BLaER1 treated with 17β-estradiol and CSF1 and Interleukin-3, amounts not matched to agents 10 nM and 100 nM (cell line): ENCODE measurements at regions not wholly inside any gene's neighbourhood (a gene's known extent, or its start where the extent isn't known, plus 50 kb on each side); places are given as distances from the start of the nearest gene placed in this dataset.

Source experiments
- H3K27ac ChIP-seq, 11 experiments: shearing (Covaris generic); formaldehyde crosslinking; 2 replicates each; pipeline ENCODE4 v1.8.1; 2022
- H3K27me3 ChIP-seq, 11 experiments: shearing (Covaris generic); formaldehyde crosslinking; 2 replicates each; pipeline ENCODE4 v1.8.1; 2022
- H3K36me3 ChIP-seq, 11 experiments: shearing (Covaris generic); formaldehyde crosslinking; 2 replicates each; pipeline ENCODE4 v1.8.1; 2022
- H3K4me1 ChIP-seq, 10 experiments: shearing (Covaris generic); formaldehyde crosslinking; 2 replicates each; pipeline ENCODE4 v1.8.1; 2022
- H3K4me2 ChIP-seq, 11 experiments: shearing (Covaris generic); formaldehyde crosslinking; 2 replicates each; pipeline ENCODE4 v1.8.1; 2022
- H3K4me3 ChIP-seq, 10 experiments: shearing (Covaris generic); formaldehyde crosslinking; 2 replicates each; pipeline ENCODE4 v1.8.1; 2022
- H3K9ac ChIP-seq, 11 experiments: shearing (Covaris generic); formaldehyde crosslinking; 2 replicates each; pipeline ENCODE4 v1.8.1; 2022
- H3K9me3 ChIP-seq, 11 experiments: shearing (Covaris generic); formaldehyde crosslinking; replicated peaks in 1 of 11; 2 replicates each; pipeline ENCODE4 v1.8.1; 2022
- H4K20me1 ChIP-seq, 11 experiments: shearing (Covaris generic); formaldehyde crosslinking; 2 replicates each; pipeline ENCODE4 v1.8.1; 2022
- Cebpa-rat ChIP-seq, 11 experiments: shearing (Covaris generic); IDR thresholded peaks; 2 replicates each; pipeline ENCODE4 v1.8.1; 2022

- peak overlapping the region in 2 of 10 experiments; percentile 12 to 28; a peak in 2 of 20 replicates for H3K4me3 ChIP-seq
Measured at GRCh38 chr9:88221105-88221504, 82.8 kb upstream of the SPATA31C2 start.

GRCh38 chr9:88220652-88221051 lies 82.4 kb upstream of the SPATA31C2 start:
- H3K27me3 ChIP-seq = no peaks in the 10 kb centered on the region
- H3K9me3 ChIP-seq = peaks cover 0 to 6% (median 0%) of the 10 kb centered on the region in 11 experiments; a peak in 2 of 22 replicates
- H3K36me3 ChIP-seq = no peaks in the 10 kb centered on the region
- H3K4me3 ChIP-seq = no peak overlapping the region
- H3K4me2 ChIP-seq = peak overlapping the region; percentile 75 to 95 (median 84)
- no peaks in the 10 kb centered on the region for H4K20me1 ChIP-seq
- no peak for TF ChIP-seq Cebpa-rat (IDR thresholded peaks at IDR 0.05)
- peak overlapping the region in 10 of 11 experiments; percentile 20 to 77 (median 59); a peak in 18 of 22 replicates for H3K27ac ChIP-seq
- H3K4me1 ChIP-seq = peaks cover 35 to 69% (median 57%) of the 10 kb centered on the region in 10 experiments
- H3K9ac ChIP-seq = peak overlapping the region in 9 of 11 experiments; percentile 3 to 61 (median 36); a peak in 11 of 22 replicates

More at GRCh38 chr9:88221105-88221504, 82.8 kb upstream of the SPATA31C2 start:
- Histone ChIP-seq H3K4me2 (peak overlapping the region; percentile 75 to 95 (median 84)), H3K4me1 (peaks cover 35 to 64% (median 52%) of the 10 kb centered on the region in 10 experiments), H4K20me1 (no peaks in the 10 kb centered on the region), H3K27me3 (no peaks in the 10 kb centered on the region), H3K9me3 (peaks cover 0 to 6% (median 0%) of the 10 kb centered on the region in 11 experiments; a peak in 2 of 22 replicates), H3K27ac (peak overlapping the region in 10 of 11 experiments; percentile 20 to 77 (median 59); a peak in 16 of 22 replicates), H3K36me3 (no peaks in the 10 kb centered on the region), H3K9ac (peak overlapping the region in 9 of 11 experiments; percentile 3 to 61 (median 34); a peak in 10 of 22 replicates)
- no peak for TF ChIP-seq Cebpa-rat (IDR thresholded peaks at IDR 0.05)

GRCh38 chr9:88219601-88220000 lies 81.3 kb upstream of the SPATA31C2 start:
- peaks cover 0 to 6% (median 1%) of the 10 kb centered on the region in 11 experiments; a peak in 8 of 22 replicates for H3K9me3 ChIP-seq
- peak overlapping the region in 8 of 11 experiments; percentile 3 to 61 (median 40); a peak in 12 of 22 replicates for H3K9ac ChIP-seq

GRCh38 chr9:88218726-88219125 lies 80.5 kb upstream of the SPATA31C2 start:
- H3K9ac ChIP-seq = no peak overlapping the region
- peaks cover 4 to 14% (median 10%) of the 10 kb centered on the region in 11 experiments; a peak in 21 of 22 replicates for H3K9me3 ChIP-seq
- H3K4me1 ChIP-seq = peaks cover 30 to 63% (median 49%) of the 10 kb centered on the region in 10 experiments
- no peak overlapping the region for H3K4me3 ChIP-seq
- peak overlapping the region in 1 of 11 experiments; percentile 28; a peak in 1 of 22 replicates for H3K4me2 ChIP-seq
- no peak for TF ChIP-seq Cebpa-rat (IDR thresholded peaks at IDR 0.05)
- no peaks in the 10 kb centered on the region for H3K27me3 ChIP-seq
- H4K20me1 ChIP-seq = no peaks in the 10 kb centered on the region
- H3K36me3 ChIP-seq = no peaks in the 10 kb centered on the region
- H3K27ac ChIP-seq = no peak overlapping the region

More at GRCh38 chr9:88219601-88220000, 81.3 kb upstream of the SPATA31C2 start:
- Histone ChIP-seq H3K27me3 (no peaks in the 10 kb centered on the region), H3K27ac (peak overlapping the region in 8 of 11 experiments; percentile 43 to 77 (median 63); a peak in 14 of 22 replicates), H3K4me1 (peaks cover 35 to 71% (median 58%) of the 10 kb centered on the region in 10 experiments), H3K4me3 (no peak overlapping the region), H4K20me1 (no peaks in the 10 kb centered on the region), H3K4me2 (peak overlapping the region; percentile 75 to 95 (median 84)), H3K36me3 (no peaks in the 10 kb centered on the region)
- TF ChIP-seq Cebpa-rat (IDR thresholded peaks at IDR 0.05) = peak in 1 of 11 experiments; percentile 31; a peak in 1 of 22 replicates

GRCh38 chr9:88216126-88216995 lies 78.1 kb upstream of the SPATA31C2 start:
- Histone ChIP-seq H3K4me1 (peaks cover 24 to 50% (median 36%) of the 10 kb centered on the region in 10 experiments), H3K4me3 (no peak overlapping the region), H3K27me3 (no peaks in the 10 kb centered on the region), H3K4me2 (0 out of 22 replicates have a peak overlapping the region, but pooled peaks of 5 of the 11 experiments have one; percentile 0 to 21 (median 10)), H3K27ac (peak overlapping the region in 1 of 11 experiments; percentile 18; a peak in 1 of 22 replicates), H3K36me3 (no peaks in the 10 kb centered on the region), H4K20me1 (no peaks in the 10 kb centered on the region), H3K9me3 (peaks cover 13 to 31% (median 24%) of the 10 kb centered on the region in 11 experiments; a peak in 21 of 22 replicates), H3K9ac (no peak overlapping the region)
- no peak for TF ChIP-seq Cebpa-rat (IDR thresholded peaks at IDR 0.05)

GRCh38 chr9:88215196-88216125 lies 77.2 kb upstream of the SPATA31C2 start:
- Histone ChIP-seq H3K4me2 (peak overlapping the region in 6 of 11 experiments; percentile 0 to 25 (median 9); a peak in 1 of 22 replicates), H3K9me3 (peaks cover 13 to 31% (median 24%) of the 10 kb centered on the region in 11 experiments; a peak in 21 of 22 replicates), H4K20me1 (no peaks in the 10 kb centered on the region), H3K4me1 (peaks cover 15 to 43% (median 29%) of the 10 kb centered on the region in 10 experiments), H3K36me3 (no peaks in the 10 kb centered on the region), H3K27me3 (no peaks in the 10 kb centered on the region), H3K27ac (no peak overlapping the region), H3K9ac (no peak overlapping the region), H3K4me3 (no peak overlapping the region)
- no peak for TF ChIP-seq Cebpa-rat (IDR thresholded peaks at IDR 0.05)

- H3K36me3 ChIP-seq = no peaks in the 10 kb centered on the region
- H4K20me1 ChIP-seq = no peaks in the 10 kb centered on the region
- H3K4me2 ChIP-seq = no peak overlapping the region
- peaks cover 7 to 22% (median 16%) of the 10 kb centered on the region in 10 experiments; a peak in 19 of 20 replicates for H3K4me1 ChIP-seq
- H3K27me3 ChIP-seq = no peaks in the 10 kb centered on the region
- no peak overlapping the region for H3K27ac ChIP-seq
- H3K9ac ChIP-seq = no peak overlapping the region
- TF ChIP-seq Cebpa-rat (IDR thresholded peaks at IDR 0.05) = no peak
- peaks cover 0 to 9% (median 0%) of the 10 kb centered on the region in 11 experiments; a peak in 5 of 22 replicates for H3K9me3 ChIP-seq
- no peak overlapping the region for H3K4me3 ChIP-seq
Measured at GRCh38 chr9:88202321-88202720, 64.0 kb upstream of the SPATA31C2 start.

GRCh38 chr9:88198341-88198807 lies 60.1 kb upstream of the SPATA31C2 start:
- Histone ChIP-seq H3K36me3 (no peaks in the 10 kb centered on the region), H3K9me3 (no peaks in the 10 kb centered on the region), H3K9ac (no peak overlapping the region), H3K4me3 (no peak overlapping the region), H3K4me1 (peaks cover 18 to 48% (median 38%) of the 10 kb centered on the region in 10 experiments), H3K27me3 (no peaks in the 10 kb centered on the region), H3K27ac (no peak overlapping the region), H4K20me1 (no peaks in the 10 kb centered on the region), H3K4me2 (peak overlapping the region in 3 of 11 experiments; percentile 12 to 50 (median 40); a peak in 2 of 22 replicates)
- TF ChIP-seq Cebpa-rat (IDR thresholded peaks at IDR 0.05) = 0 out of 22 replicates have a peak, but pooled peaks of 1 of the 11 experiments have one; percentile 19
